GM21528 (cell line): ENCODE measurements at regions not wholly inside any gene's neighbourhood (a gene's known extent, or its start where the extent isn't known, plus 50 kb on each side); places are given as distances from the start of the nearest gene placed in this dataset.

Experiments
- ATAC-seq: cut with Tn5 transposase; IDR thresholded peaks from one replicate; pipeline ENCODE4 v1.9.1; 2021; ENCODE audit warnings: mild to moderate bottlenecking, moderate library complexity; ENCODE audit not compliant: unreplicated experiment, low FRiP score

DNA sequence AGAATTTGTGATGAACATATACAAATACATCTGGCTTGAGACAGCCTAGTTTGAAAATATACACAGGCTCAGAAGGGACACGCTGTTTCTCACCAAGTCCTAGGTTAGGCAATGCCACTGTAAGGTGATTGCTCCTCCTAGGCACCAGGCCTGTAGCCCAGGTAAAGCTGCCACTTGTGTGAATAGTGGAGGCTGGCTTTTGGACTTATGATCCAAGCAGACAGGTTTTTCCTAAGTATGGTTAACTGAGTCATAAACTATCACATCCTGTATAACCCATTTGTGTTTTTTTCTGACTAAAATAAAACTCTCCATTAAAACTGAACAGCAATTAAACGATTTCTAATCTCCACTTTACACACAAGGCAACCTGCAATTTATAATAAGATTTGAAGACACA lies 81.0 kb downstream of the SEMA4F start:
- no peak for ATAC-seq

DNA sequence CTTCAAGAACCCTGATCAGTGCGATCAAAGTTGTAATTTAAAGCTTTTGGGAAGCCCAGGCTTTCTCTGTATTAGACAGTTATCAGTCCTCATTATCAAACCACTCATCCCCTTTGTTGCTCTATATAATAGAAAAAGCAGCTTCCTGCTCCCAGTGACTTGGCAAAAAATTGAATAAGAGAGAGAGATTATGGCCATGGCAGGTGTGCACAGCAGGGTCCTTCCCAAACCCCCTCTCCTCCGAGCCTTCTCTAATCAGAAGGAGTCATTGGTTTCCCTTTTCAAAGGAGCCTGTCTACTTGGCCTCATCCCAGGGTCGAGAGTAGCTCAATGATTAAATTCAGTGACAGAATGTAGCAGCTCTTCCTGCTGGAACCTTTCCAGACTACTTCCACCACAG lies 81.5 kb downstream of the SEMA4F start:
- no peak for ATAC-seq

DNA sequence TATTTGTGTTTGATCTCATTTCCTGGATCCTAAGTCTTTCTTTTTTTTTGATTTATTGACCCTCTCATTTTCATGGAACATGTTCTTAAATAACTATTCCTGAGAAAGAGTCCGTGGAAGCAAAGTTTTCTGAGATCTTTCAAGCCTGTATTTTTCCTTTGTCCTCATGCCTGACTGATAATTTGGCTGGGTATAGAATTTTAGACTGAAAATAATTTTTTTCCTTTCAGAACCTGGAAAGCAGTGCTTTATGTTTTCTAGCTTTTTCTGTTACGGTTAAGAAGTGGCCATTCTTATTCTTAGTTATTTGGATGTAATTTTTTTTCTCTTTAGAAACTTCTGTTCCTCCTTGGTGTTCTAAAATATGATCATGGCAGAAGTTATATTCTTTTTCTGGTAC lies 82.5 kb downstream of the SEMA4F start:
- no peak for ATAC-seq

DNA sequence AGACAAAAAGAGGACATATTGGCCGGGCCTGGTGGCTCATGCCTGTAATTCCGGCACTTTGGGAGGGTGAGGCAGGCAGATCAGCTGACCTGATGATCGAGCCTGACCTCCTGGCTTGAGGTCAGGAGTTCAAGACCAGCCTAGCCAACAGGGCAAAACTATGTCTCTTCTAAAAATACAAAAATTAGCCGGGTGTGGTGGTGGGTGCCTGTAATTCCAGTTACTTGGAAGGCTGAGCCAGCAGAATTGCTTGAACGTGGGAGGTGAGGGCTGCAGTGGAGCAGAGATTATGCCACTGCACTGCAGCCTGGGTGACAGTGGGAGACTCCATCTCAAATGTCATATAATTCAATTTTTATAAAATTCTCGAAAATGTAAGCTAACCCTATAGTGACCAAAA lies 84.5 kb downstream of the SEMA4F start:
- no peak for ATAC-seq

DNA sequence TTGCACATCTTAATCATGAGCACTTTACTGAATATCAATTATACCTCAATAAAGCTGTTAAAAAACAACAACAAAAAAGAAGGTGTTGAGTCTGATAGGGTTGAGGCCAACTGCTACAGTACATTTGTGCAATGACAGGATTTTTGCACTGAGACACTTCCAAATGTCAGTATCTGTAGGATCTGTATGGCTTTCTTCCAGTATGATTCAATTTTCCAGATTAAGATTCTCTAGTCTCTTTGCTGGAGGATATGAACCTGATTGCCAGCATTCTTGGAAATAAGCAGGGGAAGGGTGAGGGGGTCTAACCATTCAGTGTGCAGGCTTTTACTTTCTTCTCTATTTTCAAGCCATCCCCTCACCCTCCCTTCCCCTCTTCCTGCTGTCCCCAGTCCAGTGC lies 85.1 kb downstream of the SEMA4F start:
- ATAC-seq, result no peak

DNA sequence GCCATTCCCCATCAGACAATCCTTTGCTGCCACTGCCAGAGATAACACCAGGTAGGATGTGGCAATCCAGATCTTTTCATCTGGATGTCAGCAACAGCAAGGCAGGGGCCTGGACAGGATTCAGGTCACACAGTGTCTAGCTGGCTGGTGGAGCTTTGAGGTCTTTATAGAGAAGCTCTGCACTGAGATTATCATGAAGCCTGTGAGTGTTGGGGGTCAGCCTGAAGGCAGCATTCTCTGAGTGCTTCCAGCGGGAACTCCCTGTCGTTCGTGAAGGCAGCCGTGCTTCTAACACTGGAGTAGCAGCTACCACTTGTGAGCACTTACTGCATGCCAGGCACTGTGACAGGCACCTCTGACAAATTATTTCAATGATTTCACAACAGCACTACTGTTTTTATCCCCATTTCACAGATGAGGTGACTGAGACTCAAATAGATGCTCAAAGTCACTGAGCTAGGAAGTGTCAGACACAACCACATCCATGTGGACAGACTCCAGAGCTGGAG lies 85.7 kb downstream of the SEMA4F start:
- ATAC-seq, result no peak

DNA sequence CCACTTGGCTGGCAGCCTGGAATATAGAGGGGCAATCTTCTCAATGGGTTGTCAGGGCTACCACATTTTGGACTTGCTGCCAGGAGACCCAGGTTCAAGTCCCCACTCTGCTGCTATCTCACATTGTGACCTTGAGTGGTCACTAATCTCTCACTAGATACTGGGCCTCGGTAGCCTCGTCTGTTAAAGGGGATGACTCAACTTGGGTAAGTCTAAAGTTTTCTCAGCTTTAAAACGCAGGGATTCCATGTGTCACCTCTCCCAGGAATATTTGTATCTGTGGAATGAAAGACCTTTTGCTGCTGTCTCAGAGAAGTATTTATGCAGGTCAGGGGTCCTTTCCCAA lies 86.3 kb downstream of the SEMA4F start:
- no peak for ATAC-seq

- no peak for ATAC-seq
Measured at GRCh38 chr2:74740741-74741431, 86.8 kb downstream of the SEMA4F start.

DNA sequence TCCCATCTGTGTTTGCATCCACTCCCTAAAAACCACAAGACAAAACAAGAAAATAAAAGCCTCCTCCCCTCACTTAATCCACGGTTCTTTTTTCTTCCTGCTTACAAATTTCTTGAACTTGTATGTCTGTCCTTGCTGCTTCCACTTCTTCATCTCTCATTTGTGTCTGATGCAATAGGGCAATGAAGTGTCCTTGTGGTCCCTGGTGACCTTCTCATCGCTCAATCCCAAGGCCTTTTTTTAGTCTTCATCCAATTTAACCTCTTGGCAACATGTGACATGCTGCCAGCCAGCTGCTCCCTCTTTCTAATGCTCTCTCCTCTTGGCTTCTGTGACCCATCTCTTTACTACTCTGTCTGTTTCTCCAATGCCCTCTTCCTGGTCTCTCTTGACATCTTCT lies 87.6 kb downstream of the SEMA4F start:
- no peak for ATAC-seq

DNA sequence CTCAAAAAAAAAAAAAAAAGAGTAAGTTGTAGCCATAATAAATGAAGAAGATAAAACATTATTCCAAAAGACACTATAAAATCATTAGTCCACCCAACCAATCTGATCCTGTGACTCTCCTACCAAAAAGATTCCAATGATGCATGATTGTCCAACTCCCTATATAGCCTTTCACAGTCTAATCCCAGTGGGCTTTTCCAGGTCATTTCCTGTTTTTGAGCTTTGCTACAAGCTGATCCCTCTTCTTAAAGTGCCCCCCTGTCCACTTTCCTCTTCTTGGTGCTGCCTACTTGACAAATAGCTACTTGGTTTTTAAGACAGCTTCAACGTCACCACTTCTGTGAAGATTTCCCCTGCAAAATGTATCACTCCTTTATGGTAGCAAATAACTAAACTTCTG lies 88.4 kb downstream of the SEMA4F start:
- ATAC-seq, result no peak

DNA sequence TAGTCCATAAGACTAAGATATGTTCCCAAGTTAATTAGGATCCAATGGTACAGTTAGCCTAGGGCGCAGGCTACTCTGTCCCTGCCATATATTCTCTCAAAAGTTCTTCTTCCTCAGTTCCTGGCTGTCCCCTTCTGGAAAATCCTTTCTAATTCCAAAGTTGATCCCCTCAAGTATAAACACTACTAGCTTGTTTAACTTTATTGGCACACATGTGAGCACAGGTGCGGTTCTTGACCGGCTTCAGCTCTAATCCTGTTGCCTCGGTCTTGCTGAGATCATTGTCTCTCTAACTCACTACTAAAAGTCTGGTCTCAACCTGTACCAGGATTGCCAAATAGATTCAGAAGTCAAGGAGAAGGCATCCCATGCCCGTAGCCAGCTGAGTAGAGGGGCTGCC lies 89.0 kb downstream of the SEMA4F start:
- no peak for ATAC-seq

GRCh38 chr2:74743778-74744177 lies 89.7 kb downstream of the SEMA4F start:
- no peak for ATAC-seq

DNA sequence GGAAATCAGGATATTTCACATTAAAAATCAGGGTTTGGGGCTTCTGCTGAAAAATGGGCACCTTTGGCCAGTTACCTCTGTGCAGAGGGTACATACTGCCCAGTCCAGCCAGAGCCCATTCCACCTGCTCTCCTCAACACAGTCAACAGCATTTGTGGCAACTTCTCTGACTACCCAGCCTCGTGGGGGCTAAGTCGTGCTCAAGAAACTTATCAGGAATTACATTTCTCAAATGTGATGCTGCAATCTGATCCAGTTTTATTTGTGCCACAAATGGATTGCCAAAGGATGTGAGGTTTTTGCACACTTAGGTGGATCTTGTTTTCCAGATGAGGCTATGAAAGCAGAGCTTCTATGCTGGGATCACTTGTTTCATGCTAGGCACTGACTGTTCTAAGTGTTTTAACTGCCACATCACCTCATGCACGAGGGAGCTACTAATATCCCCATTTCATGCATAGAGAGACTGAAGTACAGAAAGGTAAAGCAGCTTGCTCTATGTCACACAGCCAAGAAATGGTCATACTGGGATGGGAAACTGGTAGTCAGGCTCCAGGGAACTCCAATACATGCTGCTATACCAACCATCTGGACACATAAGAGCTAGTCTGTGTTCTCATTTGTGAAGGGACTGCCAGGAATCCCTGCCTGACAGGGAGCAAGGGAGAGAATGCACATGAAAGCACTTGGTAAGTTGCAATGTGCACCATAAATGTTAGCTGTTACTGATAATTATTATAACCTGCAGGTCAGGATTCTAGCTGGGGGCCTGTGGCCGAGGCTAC lies 89.0 kb upstream of the HK2 start:
- ATAC-seq, result no peak

- ATAC-seq, result no peak
Measured at GRCh38 chr2:74745766-74746165, 88.2 kb upstream of the HK2 start.

DNA sequence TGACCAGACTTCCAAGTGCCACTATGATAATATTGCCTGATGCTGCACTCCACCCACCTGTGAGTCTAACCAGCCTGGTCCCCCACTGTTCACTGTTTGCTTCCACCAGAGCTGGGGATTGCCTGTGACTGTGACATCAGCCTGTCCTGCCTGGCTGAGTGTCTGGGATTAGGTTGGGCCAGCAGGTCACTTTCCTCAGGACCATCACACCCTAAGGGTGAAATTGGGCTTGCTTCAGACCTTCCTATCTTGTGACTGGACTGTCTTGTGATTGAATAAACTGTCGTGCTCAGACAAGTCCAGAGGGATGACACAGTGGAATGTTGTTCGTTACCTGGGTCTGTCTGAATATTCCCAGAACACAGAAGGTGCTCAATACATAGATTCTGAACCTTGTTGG lies 87.4 kb upstream of the HK2 start:
- no peak for ATAC-seq

- ATAC-seq, result no peak
Measured at GRCh38 chr2:74747411-74748080, 86.4 kb upstream of the HK2 start.

DNA sequence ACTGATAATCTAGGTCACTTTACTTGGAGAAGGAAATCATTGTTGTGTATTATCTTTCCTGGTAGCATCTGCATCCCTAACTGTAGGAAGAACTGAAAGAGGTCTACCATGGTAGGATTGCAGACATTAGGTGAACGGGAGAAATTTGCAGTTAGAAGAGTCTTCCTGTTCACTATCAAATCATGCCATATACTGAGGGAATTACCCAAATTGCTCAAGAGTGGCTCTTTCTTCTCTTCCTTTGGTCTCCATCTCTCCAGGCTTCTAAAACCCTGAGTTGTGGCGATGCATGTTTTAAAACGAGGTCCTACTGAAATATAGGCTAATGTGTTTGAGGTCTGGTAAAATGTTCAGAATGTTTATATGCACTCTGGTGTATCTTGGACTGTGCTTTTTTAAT lies 85.3 kb upstream of the HK2 start:
- ATAC-seq, result no peak

- ATAC-seq, result no peak
Measured at GRCh38 chr2:74749432-74749831, 84.5 kb upstream of the HK2 start.

- ATAC-seq, result no peak
Measured at GRCh38 chr2:74751981-74752851, 81.7 kb upstream of the HK2 start.

- no peak for ATAC-seq
Measured at GRCh38 chr2:74755386-74755785, 78.5 kb upstream of the HK2 start.
